NAMALWA (cell line): ENCODE measurements at regions not wholly inside any gene's neighbourhood (a gene's known extent, or its start where the extent isn't known, plus 50 kb on each side); places are given as distances from the start of the nearest gene placed in this dataset.
"Not testable (repeated sequence)": the region's sequence is repeated elsewhere in the genome, so short reads cannot be mapped to it uniquely, and the experiment has no call there.

ENCODE experiments used
- DNase-seq: peaks from one replicate; pipeline ENCODE4 v3.0.0-alpha.2; 2015; ENCODE audit warnings: low spot score

DNA sequence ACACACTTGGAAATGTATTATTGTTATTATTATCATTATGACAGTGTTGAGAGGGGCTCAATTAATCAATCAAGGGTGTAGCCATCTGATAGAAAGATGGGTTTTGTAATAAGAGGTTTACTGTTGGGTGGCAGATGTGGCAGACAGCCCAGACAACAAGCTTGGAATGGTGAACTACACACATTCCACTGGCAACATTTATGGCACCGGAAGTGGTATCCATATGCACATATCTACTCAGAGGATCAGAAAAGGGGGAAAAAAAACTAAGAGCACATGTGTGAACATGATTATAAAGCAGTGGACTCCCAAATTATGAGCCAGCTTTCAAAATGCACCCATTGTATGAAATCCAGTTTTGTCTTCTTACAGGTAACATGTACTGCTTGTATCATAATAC is 125.9 kb upstream of the ARX start:
- DNase-seq = no peak

DNA sequence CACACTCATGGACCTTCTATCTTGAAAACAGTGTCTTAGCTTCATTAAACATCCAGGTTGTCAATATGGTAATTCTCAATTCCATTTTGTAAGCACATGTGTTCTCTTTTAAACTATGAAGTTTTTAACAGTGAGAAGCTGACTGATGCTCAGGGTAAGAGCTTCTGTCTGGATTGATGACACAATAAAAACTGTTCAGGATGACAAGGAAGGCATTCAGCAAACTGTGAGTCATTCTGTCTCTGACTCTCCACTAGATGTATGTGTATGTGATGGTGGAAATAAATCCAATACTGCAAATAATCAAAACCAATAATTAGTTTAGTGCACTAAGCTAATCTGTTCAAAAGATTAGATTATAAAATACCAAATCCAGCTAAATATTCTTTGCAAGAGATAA is 115.3 kb upstream of the ARX start:
- no peak for DNase-seq

DNA sequence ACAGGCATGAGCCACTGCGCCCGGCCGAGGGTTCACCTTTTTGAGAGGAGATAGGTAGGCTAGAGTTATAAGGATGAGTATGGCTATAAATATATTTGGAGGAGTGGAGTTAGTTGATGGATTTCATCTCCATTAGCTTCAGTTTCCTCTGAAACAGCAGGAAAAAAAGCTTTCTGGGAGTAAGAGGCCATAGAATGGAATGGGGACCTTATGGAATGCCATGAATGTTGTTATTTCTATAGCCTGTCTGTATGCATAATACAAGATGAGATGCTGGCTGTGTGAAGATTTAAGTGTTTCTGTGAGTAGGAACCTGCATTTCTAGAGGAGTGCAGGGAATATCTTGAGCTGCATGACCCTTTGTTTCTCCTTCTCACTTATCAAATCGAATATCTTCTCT is 114.9 kb upstream of the ARX start:
- no peak for DNase-seq

DNA sequence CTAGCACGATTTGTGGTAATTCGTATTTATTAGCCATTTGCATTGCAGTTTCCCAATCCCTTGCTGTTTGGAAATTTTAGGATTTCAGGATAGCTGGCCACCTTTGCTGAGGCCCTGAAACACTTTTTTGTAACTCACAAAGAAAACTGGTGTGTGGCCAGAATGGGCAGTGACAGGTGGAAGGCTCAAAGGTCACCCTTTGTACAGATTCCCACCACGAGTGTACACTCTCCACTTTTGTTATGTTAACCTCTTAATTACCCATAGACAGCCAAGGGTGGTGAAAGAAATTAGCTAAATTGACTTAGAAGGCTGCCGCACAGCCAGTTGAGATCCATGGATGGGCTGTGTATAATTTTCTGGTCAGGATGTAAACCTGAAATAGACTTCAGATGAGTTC is 109.7 kb upstream of the ARX start:
- DNase-seq = no peak

DNA sequence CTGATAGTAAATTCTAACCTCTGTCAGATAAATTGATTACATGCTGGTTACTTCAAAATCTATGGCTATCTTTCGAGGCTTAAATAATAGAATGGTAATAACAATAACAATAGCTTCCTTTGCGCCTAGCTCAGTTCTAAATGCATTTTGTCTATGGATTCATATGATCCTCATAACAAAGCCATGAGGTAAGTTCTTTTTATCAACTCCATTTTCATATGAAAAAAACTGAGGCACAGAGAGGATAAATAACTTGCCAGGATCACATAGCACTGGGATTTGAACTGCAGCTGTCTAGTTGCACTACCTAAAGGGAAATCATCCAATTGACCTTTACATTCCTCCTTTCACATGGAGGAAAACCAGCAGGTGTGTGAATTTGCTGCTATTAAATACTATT is 108.6 kb upstream of the ARX start:
- no peak for DNase-seq

DNA sequence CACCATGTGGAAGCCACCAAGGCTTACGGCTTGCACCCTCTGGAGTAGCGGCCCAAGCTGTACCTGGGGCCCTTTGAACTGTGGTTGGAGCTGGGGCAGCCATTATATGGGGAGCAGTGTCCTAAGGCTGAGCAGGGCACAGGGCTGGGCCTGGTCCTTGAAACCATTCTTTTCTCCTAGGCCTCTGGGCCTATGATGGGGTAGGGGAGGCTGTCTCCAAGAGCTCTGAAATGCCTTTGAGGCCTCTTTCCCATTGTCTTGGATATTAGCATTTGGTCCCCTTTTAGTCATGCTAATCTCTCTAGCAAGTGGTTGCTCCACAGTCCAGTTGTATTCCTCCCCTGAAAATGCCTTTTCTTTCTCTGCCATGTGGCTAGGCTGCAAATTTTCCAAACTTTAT is 96.4 kb upstream of the ARX start:
- DNase-seq = no peak

DNA sequence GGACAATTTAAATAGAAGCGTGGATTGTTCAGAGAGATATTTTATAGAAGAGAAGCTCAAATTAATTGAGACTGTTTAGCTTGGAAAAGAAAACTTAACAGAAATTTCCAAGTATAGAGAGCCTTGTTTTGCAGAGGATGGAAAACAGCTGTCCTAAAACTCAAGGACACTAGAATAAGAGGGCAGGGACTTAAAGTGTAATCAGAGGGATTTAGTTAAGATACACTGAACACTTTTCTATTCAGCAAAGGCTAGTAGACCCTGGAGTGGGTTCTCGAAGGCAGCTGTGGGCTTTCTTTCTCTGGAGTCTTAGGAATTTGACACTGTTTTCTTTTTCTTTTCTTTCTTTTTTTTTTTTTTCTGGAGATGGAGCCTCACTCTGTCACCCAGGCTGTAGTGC is 92.7 kb upstream of the ARX start:
- no peak for DNase-seq

DNA sequence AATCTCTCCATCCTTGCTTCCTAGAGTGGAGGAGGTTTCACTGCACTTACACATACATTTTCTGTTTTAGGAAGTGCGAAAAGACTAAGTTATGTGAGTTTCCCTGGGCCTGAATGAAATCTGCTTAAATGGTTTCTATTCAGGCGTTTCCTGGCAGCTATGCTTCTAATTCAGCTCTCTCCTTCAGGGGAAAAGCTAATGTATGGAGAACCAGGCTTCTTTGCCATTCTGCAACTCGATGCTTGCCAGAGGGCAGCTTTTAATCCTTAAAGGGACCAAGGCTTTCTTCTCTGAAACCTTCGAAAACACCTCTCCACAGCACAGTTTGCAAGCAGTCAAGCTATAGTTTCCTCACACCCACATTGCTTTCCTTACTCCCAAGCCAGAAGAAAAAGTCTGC is 89.5 kb upstream of the ARX start:
- DNase-seq = no peak

DNA sequence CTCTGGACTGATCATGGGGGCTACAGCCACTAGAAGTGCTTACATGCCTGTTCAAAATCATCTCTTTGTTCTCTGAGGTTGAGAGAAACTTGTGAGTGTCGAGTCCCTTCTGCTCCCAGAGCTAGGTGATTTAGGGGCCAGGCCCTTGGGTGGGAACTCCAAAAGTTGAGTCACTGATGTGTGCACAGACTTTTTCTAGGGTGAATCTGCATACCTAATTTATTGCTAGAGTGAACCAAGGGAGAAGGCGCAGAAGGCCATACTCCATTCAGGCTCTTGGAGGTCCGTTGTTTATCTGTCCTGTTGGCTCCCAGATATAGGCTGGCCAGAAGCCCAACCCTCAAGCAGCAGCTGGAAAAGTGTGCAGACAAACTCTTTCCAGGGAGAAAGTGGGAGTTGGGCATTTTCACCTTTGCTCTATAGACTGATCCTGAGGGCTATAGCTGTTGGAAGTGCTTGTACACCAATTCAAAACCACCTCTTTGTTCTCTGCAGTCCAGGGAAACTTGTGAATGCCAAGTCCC is 80.8 kb upstream of the ARX start:
- DNase-seq = no peak

DNA sequence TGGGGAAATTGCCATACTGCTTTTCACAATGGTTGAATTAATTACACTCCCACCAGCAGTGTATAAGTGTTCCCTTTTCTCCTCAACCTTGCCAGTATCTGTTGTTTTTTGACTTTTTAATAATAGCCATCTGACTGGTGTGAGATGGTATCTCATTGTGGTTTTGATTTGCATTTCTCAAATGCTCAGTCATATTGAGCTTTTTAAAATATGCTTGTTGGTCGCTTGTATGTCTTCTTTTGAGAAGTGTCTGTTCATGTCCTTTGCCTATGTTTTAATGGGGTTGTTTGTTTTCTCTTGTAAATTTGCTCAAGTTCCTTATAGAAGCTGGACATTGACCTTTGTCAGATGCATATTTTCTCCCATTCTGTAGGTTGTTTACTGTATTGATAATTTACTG is 75.4 kb upstream of the ARX start:
- not testable (repeated sequence) for DNase-seq

DNA sequence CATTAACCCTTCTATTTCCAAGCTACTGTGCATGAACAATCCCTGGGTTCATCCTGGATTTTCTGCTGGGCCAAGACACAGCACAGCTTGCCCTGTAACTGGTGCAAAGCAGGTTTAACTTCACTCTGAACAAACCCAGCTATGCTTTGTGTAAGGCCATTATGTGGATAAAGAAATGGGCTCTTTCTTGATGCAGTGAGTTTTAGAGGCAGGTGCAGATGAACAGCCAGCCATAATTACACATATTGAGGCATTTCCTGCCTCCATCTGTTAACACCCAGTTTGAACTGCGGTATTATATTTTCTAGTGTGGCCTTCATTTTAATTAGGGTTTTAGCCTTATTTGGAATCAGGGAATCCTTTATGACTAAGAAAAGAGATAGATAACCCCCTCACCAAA is 68.7 kb upstream of the ARX start:
- DNase-seq = no peak

DNA sequence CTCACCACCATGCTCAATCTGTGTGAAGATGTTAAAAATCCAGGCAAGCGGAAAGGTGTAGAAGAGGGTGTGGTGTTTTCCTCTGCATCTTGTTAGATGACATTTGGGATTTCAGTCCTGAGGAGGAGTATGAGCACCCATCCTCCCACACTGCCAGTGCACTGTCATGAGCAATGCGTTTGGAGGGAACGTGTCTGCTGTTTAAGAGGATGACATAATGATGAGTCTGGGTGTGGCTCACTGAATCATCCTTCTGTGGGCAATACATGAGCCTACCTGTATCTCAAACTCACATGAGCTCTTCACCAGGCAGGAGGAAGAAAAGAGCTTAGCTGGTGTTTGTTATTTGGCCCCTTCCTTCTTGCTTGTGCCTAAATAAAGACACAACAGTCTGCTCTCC is 67.9 kb upstream of the ARX start:
- DNase-seq = no peak

DNA sequence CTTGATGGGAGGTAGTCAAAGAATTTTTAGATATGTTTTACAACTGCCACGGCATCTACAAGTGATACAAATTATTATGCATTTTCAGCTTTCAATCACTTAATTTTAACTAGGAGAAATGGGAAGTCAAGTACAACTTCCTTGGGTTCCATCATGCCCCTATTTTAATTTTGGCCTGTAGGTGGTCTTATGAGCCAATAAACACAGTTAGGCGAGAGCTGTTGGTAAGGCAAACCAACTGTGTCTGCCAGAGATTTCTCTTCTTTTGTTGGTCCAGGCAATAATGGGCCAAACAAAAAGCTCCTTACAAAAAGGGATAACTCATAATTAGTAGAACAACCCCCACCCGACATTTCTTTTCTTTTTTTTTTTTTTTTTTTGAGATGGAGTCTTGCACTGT is 63.3 kb upstream of the ARX start:
- DNase-seq = peak; percentile 1

DNA sequence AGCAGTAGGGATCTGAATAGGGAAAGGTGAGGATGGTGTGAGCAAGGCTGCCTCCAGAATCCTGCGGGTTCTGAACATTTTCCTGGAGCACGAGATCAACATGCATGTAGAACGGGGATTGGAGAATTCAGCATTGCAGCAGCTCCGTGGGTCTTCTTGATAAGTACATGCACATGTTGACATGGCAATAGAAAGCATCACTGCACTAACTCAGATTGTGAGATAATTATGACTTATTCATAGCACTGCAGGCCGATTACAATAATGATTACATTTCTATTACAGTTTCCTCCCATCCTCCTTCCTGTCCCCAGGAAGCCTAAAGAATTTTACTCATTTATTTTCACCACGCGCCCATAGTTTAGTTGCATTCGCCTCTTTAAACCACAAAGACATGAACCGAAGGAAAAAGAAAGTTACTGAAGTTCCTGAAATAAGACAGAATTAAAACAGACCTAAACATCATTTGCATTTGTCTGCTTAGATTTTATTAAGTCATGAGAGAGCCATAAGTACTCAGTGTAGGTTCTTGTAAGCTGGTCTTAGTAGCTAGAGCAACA is 61.3 kb upstream of the ARX start:
- no peak for DNase-seq

DNA sequence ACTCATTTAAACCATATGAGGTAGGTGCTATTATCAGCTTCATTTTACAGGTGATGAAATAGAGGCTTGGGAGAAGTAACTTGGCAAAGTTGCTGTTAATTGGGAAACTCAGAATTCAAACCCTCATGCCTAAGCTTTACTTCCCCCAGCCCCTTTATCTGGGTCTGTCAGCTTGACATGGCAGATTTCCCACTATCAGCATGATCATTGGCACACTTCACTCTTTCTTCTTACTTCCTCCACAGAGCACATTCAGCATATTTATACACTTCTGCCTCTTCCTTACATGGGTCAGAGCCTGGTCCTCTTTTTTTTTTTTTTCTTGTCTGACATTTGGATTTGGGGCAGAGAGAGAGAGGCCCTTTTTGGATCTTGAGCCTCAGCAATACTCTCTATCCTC is 56.5 kb upstream of the ARX start:
- no peak for DNase-seq

DNA sequence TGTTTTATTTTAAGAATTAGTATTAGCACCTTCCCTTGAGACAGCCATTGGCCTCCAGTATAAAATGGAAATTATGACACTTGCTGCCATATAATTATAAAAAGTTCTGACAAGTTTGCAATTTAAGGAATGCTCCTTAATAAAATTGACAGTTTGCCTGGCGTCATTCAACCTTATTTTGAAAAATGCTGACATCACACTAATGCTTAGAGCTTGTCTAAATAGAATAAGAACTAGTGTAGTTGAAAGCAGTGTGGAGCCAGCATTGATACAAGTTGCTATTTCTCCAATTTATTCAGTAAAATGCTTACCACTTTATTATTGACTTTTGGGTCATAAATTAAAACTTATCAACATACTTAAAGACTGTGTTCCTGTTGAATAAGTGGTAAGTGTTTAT is 54.3 kb upstream of the ARX start:
- no peak for DNase-seq

DNA sequence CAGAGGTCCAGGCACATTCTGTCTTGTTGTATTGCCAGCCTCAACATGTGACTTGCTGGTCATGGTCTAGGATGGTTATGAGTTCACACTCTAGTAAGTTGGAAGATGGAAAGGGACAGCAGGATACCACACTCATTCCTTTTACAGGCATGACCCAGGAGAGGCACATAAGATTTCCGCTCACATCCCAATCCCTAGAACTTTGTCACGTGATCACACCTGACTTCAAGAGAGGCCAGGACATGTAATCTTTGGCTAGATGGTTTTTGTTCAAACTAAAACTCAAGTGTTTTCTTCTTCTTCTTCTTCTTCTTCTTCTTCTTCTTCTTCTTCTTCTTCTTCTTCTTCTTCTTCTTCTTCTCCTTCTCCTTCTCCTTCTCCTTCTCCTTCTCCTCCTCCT is 53.4 kb upstream of the ARX start:
- no peak for DNase-seq

DNA sequence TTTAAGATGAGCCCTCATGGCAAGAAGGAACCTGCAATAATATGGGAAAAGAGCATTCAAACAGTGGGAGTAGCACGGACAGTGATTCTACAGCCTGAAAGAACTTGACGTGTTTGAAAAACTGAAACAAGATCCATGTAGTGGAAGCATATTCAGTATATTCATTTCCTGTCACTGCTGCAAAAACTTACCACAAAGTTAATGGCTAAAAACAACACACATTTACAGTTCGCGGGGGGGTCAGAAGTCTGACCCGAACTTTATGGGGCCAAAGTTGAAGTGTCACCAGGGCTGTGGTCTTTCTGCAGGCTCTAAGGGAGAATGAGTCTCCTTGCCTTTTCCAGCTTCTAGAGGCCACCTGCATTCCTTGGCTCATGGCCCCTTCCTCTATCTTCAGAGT is 52.6 kb upstream of the ARX start:
- DNase-seq = no peak

DNA sequence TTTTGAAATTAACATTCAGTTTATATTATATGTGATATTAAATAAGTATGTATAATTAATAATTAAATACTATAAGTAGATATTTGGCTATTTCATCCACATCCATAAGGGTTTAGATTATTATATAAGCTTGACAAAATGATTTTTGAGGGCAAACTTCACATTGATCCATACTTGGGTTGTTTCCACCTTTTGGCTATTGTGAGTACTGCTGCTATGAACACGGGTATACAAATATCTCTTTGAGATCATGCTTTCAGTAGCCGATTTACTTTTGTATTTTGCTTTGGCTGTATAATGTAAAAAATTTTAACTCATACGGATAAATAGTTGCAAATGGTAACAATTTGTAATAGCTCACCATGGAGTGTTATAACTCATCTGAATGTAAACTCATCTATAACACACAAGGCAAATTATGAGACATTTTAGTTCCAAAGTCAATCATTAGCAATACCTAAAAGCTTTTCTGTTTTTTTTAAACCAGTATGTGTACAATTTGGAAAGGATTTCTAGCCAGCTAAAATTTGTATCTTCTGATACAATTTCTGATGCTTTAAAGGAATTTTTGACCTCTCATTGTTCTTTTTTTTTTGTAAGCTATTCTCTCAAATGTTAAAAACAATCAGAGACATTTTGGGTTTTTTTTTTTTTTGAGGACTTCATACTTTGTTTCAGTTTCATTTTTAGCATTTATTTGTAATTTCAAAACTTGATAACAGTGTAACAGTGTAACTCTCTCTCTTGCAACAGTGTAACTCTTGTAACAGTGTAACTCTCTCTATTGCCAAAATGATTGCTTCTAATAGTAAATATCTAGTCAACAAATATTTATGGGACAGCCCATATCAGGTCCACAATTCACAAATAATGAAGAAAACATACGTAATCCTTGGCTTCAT is 51.8 kb upstream of the ARX start:
- no peak for DNase-seq

DNA sequence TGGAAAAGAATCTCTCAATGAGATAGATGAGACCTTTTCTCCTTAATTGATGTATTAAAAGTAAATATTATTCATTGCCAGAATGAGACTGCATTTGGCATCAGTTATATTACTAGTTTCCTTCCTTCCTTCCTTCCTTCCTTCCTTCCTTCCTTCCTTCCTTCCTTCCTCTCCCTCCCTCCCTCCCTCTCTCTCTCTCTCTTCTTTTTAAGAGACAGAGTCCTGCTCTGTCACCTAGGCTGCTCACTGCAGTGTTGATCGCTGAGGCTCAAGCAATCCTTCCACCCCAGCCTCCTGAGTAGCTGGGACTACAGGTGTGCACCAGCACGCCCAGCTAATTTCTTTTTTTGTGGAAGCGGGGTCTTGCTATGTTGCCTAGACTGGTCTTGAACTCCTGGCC is 50.4 kb upstream of the ARX start:
- DNase-seq = no peak
